ENCODE measurements at regions not wholly inside any gene's neighbourhood (a gene's known extent, or its start where the extent isn't known, plus 50 kb on each side); places are given as distances from the start of the nearest gene placed in this dataset.
A peak's percentile ranks its signal among the peaks of the same experiment; 100 is the strongest.

GRCh38 chr4:32789026-32789608 is 2068.9 kb downstream of the PCDH7 start:
- Histone ChIP-seq H3K27ac (ENCODE audit: low read length) (no peak overlapping the region), H3K9me3 (ENCODE audit: control insufficient read depth, insufficient read depth, low read length) (no peaks in the 10 kb centered on the region), H3K36me3 (ENCODE audit: control insufficient read depth, insufficient read depth, low read length) (no peaks in the 10 kb centered on the region), H3K4me3 (ENCODE audit: low read length) (no peak overlapping the region), H3K27me3 (ENCODE audit: control insufficient read depth, insufficient read depth, low read length) (no peaks in the 10 kb centered on the region), H3K4me1 (ENCODE audit: control insufficient read depth, insufficient read depth, low read length) (no peaks in the 10 kb centered on the region)
- no peak for DNase-seq (ENCODE audit: low read depth, low spot score)

DNA sequence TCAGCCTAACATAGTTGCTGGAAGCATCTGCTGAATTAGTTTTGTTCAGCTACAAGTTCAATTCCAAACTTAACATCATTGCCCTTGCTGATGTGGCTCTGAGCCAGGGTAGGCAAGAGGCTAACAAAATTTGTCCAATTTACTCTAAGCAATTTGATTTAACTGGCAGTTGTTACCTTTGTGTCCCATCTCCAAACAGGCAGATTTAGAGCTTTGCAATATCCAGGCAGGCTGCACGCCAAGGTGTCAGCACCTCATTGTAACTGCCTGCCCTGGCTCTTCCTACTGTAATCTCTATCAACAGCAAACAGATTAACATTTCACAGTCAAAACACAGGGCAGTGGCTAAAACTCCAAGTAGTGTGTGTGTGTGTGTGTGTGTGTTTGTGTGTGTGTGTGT is 2070.6 kb downstream of the PCDH7 start:
- no peaks in the 10 kb centered on the region for H3K4me1 ChIP-seq (ENCODE audit: control insufficient read depth, insufficient read depth, low read length)
- no CpG with 5 or more reads among the region's 1 CpG for WGBS (ENCODE audit: insufficient coverage, insufficient read length)
- H3K4me3 ChIP-seq (ENCODE audit: low read length) = no peak overlapping the region
- no peak overlapping the region for H3K27ac ChIP-seq (ENCODE audit: low read length)
- no peaks in the 10 kb centered on the region for H3K9me3 ChIP-seq (ENCODE audit: control insufficient read depth, insufficient read depth, low read length)
- no peaks in the 10 kb centered on the region for H3K27me3 ChIP-seq (ENCODE audit: control insufficient read depth, insufficient read depth, low read length)
- no peak for DNase-seq (ENCODE audit: low read depth, low spot score)
- H3K36me3 ChIP-seq (ENCODE audit: control insufficient read depth, insufficient read depth, low read length) = no peaks in the 10 kb centered on the region

- Histone ChIP-seq H3K36me3 (ENCODE audit: control insufficient read depth, insufficient read depth, low read length) (no peaks in the 10 kb centered on the region), H3K9me3 (ENCODE audit: control insufficient read depth, insufficient read depth, low read length) (no peaks in the 10 kb centered on the region), H3K4me1 (ENCODE audit: control insufficient read depth, insufficient read depth, low read length) (no peaks in the 10 kb centered on the region), H3K4me3 (ENCODE audit: low read length) (no peak overlapping the region), H3K27ac (ENCODE audit: low read length) (no peak overlapping the region), H3K27me3 (ENCODE audit: control insufficient read depth, insufficient read depth, low read length) (no peaks in the 10 kb centered on the region)
- DNase-seq (ENCODE audit: low read depth, low spot score) = no peak
- no CpG with 5 or more reads among the region's 9 CpGs for WGBS (ENCODE audit: insufficient coverage, insufficient read length)
Measured at GRCh38 chr4:32798471-32799159, 2078.4 kb downstream of the PCDH7 start.

- Histone ChIP-seq H3K9me3 (ENCODE audit: control insufficient read depth, insufficient read depth, low read length) (no peaks in the 10 kb centered on the region; the same call in 1 of the 2 replicates), H3K4me1 (ENCODE audit: control insufficient read depth, insufficient read depth, low read length) (no peaks in the 10 kb centered on the region), H3K27me3 (ENCODE audit: control insufficient read depth, insufficient read depth, low read length) (no peaks in the 10 kb centered on the region), H3K4me3 (ENCODE audit: low read length) (no peak overlapping the region), H3K36me3 (ENCODE audit: control insufficient read depth, insufficient read depth, low read length) (no peaks in the 10 kb centered on the region), H3K27ac (ENCODE audit: low read length) (no peak overlapping the region)
- DNase-seq (ENCODE audit: low read depth, low spot score) = no peak
- no CpG with 5 or more reads among the region's 2 CpGs for WGBS (ENCODE audit: insufficient coverage, insufficient read length)
Measured at GRCh38 chr4:32824336-32824735, 2104.2 kb downstream of the PCDH7 start.

- no CpG with 5 or more reads among the region's 3 CpGs for WGBS (ENCODE audit: insufficient coverage, insufficient read length)
- H3K27me3 ChIP-seq (ENCODE audit: control insufficient read depth, insufficient read depth, low read length) = no peaks in the 10 kb centered on the region
- peak; percentile 11 for DNase-seq (ENCODE audit: low read depth, low spot score)
- no peaks in the 10 kb centered on the region for H3K4me1 ChIP-seq (ENCODE audit: control insufficient read depth, insufficient read depth, low read length)
- H3K9me3 ChIP-seq (ENCODE audit: control insufficient read depth, insufficient read depth, low read length) = no peaks in the 10 kb centered on the region; the same call in 1 of the 2 replicates
- no peaks in the 10 kb centered on the region for H3K36me3 ChIP-seq (ENCODE audit: control insufficient read depth, insufficient read depth, low read length)
- H3K4me3 ChIP-seq (ENCODE audit: low read length) = no peak overlapping the region
- no peak overlapping the region for H3K27ac ChIP-seq (ENCODE audit: low read length)
Measured at GRCh38 chr4:32826169-32826568, 2106.0 kb downstream of the PCDH7 start.

DNA sequence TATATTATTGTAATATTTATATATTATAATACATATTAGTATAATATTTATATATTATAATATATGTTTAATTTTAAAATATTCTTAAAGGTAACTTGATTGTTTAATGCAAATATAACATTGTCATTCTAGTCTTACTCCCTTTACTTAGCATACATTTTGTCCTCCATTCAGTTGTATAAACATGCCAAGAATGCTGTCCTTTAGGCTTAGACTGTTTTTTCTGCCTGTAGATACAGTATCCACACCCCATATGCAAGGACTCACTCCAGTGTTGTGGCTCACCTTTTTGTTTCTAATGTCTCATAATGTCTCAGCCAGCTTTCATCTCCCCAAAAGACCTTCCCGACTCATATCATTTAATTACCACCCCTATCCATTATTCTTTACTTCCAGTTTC is 2110.0 kb downstream of the PCDH7 start:
- DNase-seq (ENCODE audit: low read depth, low spot score) = no peak
- H3K4me1 ChIP-seq (ENCODE audit: control insufficient read depth, insufficient read depth, low read length) = no peaks in the 10 kb centered on the region
- WGBS (ENCODE audit: insufficient coverage, insufficient read length) = 100% methylated on average over 1 of the region's 1 CpG
- H3K9me3 ChIP-seq (ENCODE audit: control insufficient read depth, insufficient read depth, low read length) = no peaks in the 10 kb centered on the region; the same call in 1 of the 2 replicates
- H3K27ac ChIP-seq (ENCODE audit: low read length) = no peak overlapping the region
- H3K4me3 ChIP-seq (ENCODE audit: low read length) = no peak overlapping the region
- H3K36me3 ChIP-seq (ENCODE audit: control insufficient read depth, insufficient read depth, low read length) = no peaks in the 10 kb centered on the region
- H3K27me3 ChIP-seq (ENCODE audit: control insufficient read depth, insufficient read depth, low read length) = no peaks in the 10 kb centered on the region

DNA sequence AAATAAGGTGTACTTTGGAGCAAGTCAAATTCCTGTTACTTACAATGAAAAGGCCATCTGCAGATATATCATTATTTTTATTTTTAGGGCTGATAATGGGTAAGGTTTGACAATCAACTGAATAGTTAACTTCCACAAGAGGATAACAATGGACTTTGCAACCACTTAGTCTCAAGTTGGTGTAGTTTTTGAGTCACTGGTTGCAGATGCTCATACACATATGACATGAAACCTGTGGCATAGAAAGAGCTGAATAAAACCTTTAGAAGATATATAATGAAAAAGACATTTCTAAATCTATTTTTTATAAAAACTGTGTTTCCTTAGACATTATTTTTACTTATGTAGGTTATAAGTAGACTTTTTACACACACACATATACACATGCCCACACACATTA is 2110.9 kb downstream of the PCDH7 start:
- H3K27ac ChIP-seq (ENCODE audit: low read length) = no peak overlapping the region
- no peaks in the 10 kb centered on the region for H3K4me1 ChIP-seq (ENCODE audit: control insufficient read depth, insufficient read depth, low read length)
- no peaks in the 10 kb centered on the region; the same call in 1 of the 2 replicates for H3K9me3 ChIP-seq (ENCODE audit: control insufficient read depth, insufficient read depth, low read length)
- no peak for DNase-seq (ENCODE audit: low read depth, low spot score)
- H3K36me3 ChIP-seq (ENCODE audit: control insufficient read depth, insufficient read depth, low read length) = no peaks in the 10 kb centered on the region
- H3K4me3 ChIP-seq (ENCODE audit: low read length) = no peak overlapping the region
- no peaks in the 10 kb centered on the region for H3K27me3 ChIP-seq (ENCODE audit: control insufficient read depth, insufficient read depth, low read length)

DNA sequence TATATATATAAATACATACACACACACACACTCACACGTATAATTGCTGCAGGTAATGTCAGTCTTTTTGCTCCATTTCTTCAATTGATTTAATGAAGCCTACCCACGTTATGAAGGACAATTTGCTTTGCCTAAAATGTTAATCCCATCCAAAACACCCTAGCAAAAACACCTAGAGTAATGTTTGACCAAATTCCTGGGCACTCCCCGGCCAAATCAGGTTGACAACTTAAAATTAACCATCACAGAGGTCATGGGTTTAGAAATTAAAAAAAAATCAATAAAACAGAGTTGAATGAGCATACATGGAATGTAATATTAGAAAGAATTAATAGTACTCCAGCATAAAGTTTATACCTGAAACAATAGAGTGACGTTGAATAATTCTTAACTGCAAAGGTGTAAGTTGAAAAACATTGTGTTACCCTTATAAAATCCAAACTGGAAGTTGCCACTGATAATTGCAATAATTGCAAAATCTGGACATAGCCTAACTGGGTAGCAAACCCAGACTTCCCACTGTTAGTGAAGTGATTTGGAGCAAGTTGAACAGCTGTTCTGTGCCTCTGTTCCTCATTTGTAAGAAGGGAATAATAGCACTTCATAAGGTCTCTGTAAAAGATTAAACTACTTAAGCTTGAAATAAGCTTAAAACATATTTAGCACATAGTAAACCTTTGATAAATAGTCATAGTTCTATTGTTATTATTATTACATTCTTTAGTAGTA is 2120.5 kb downstream of the PCDH7 start:
- Histone ChIP-seq H3K27me3 (ENCODE audit: control insufficient read depth, insufficient read depth, low read length) (no peaks in the 10 kb centered on the region), H3K27ac (ENCODE audit: low read length) (no peak overlapping the region), H3K4me3 (ENCODE audit: low read length) (no peak overlapping the region), H3K9me3 (ENCODE audit: control insufficient read depth, insufficient read depth, low read length) (no peaks in the 10 kb centered on the region), H3K4me1 (ENCODE audit: control insufficient read depth, insufficient read depth, low read length) (no peaks in the 10 kb centered on the region), H3K36me3 (ENCODE audit: control insufficient read depth, insufficient read depth, low read length) (no peaks in the 10 kb centered on the region)
- no CpG with 5 or more reads among the region's 4 CpGs for WGBS (ENCODE audit: insufficient coverage, insufficient read length)
- DNase-seq (ENCODE audit: low read depth, low spot score) = no peak

DNA sequence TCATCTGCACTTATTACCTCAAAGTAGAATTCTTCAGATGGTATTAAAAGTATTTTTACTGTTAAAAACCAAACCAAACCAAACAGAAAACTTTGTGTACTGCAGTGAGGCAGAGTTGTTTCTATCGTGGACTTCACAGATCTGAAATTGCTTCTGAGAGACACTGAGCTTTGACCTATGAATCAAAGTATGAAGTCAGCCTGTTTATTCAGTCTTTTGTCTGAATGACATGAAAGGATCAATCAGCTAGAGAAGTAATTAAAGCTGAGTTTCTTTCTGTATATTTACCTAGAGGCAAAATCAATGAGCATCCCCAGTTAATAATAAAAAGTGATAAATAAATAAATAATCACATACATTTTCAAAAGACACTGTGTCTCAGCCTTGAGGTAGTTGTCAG is 2121.0 kb downstream of the PCDH7 start:
- Histone ChIP-seq H3K36me3 (ENCODE audit: control insufficient read depth, insufficient read depth, low read length) (no peaks in the 10 kb centered on the region), H3K4me3 (ENCODE audit: low read length) (no peak overlapping the region), H3K4me1 (ENCODE audit: control insufficient read depth, insufficient read depth, low read length) (no peaks in the 10 kb centered on the region), H3K9me3 (ENCODE audit: control insufficient read depth, insufficient read depth, low read length) (no peaks in the 10 kb centered on the region), H3K27ac (ENCODE audit: low read length) (no peak overlapping the region), H3K27me3 (ENCODE audit: control insufficient read depth, insufficient read depth, low read length) (no peaks in the 10 kb centered on the region)
- DNase-seq (ENCODE audit: low read depth, low spot score) = no peak
- no CpG with 5 or more reads among the region's 1 CpG for WGBS (ENCODE audit: insufficient coverage, insufficient read length)

- no peak for DNase-seq (ENCODE audit: low read depth, low spot score)
- H3K27ac ChIP-seq (ENCODE audit: low read length) = no peak overlapping the region
- H3K9me3 ChIP-seq (ENCODE audit: control insufficient read depth, insufficient read depth, low read length) = no peaks in the 10 kb centered on the region
- no peaks in the 10 kb centered on the region for H3K36me3 ChIP-seq (ENCODE audit: control insufficient read depth, insufficient read depth, low read length)
- no peaks in the 10 kb centered on the region for H3K4me1 ChIP-seq (ENCODE audit: control insufficient read depth, insufficient read depth, low read length)
- no peak overlapping the region for H3K4me3 ChIP-seq (ENCODE audit: low read length)
- H3K27me3 ChIP-seq (ENCODE audit: control insufficient read depth, insufficient read depth, low read length) = no peaks in the 10 kb centered on the region
- no CpG with 5 or more reads among the region's 3 CpGs for WGBS (ENCODE audit: insufficient coverage, insufficient read length)
Measured at GRCh38 chr4:32847461-32847860, 2127.3 kb downstream of the PCDH7 start.

Measured in iPS DF 6.9 (cell line).